ENCODE measurements at regions not wholly inside any gene's neighbourhood (a gene's known extent, or its start where the extent isn't known, plus 50 kb on each side); places are given as distances from the start of the nearest gene placed in this dataset.

DNA sequence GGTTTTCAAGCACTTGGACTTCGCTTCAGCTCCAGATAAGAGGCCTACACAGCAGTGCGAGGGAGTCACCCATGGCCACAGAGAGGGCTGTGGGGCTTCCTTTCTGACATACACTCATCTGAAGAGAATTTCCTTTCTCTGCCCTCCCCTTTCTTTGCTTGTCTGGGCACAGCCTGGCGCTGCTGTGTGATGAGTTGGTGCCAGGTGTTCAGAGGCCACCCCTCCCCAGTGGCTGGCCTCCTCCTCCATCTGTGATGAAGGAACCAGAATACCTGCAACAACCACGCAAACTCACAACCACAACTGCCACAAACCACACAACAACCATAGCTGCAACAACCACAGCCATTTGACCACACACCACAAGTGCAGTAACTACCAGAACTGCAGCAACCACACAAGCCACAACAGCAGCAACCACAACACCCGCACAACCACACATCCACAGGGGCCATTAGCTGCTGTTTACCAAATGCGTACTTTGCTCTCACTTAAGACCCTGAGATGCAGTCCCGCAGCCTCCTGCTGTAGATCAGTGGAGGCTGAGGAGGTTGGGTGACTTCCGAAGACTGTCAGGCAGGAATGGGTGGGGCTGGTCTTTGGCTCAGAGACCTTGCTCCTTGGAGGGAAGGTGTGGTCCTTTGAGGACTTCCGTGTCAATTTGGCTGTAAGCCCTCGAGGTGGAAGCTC lies 71.1 kb downstream of the IER5 start:
- no peaks in the 10 kb centered on the region for H3K36me3 ChIP-seq (ENCODE audit: insufficient read depth, low read length)
- no peaks in the 10 kb centered on the region for H3K4me1 ChIP-seq (ENCODE audit: insufficient read depth, low read length, poor library complexity, severe bottlenecking)
- intact Hi-C loops (cut with micrococcal nuclease; ENCODE audit: unreplicated experiment), result no loop called here
- POLR2A ChIA-PET, result interaction anchor here (1.1 kb wide), 1 partner anchor 120 kb away, joined by 3 read pairs; no protein-coding TSS in a partner anchor
- DNase-seq (ENCODE audit: low spot score), result no peak
- H3K27ac ChIP-seq (ENCODE audit: low read depth, low read length, poor library complexity, severe bottlenecking), result no peak overlapping the region
- H2AFZ ChIP-seq (ENCODE audit: low read length), result no peak overlapping the region
- no peak overlapping the region for H3K4me2 ChIP-seq (ENCODE audit: low read length)
- CTCF ChIA-PET (ENCODE audit: unreplicated experiment), result no interaction called here
- no TSS peak for BruUV-seq (replicated peaks)
- no peaks in the 10 kb centered on the region for H3K79me2 ChIP-seq (ENCODE audit: insufficient read depth, low read depth, low read length)
- no peak overlapping the region for H3K4me3 ChIP-seq (ENCODE audit: low read depth, low read length, poor library complexity, severe bottlenecking)
- H4K20me1 ChIP-seq (ENCODE audit: insufficient read depth, low read length), result no peaks in the 10 kb centered on the region
- TF ChIP-seq EZH2phosphoT487 (IDR thresholded peaks at IDR 0.05; ENCODE audit: borderline replicate concordance, low read depth, low read length), result no peak
- no peak for TF ChIP-seq CTCF (conservative IDR thresholded peaks at IDR 0.05; ENCODE audit: low read length)
- no peaks in the 10 kb centered on the region for H3K9me2 ChIP-seq (ENCODE audit: insufficient read depth, low read length)
- H3K9me3 ChIP-seq (ENCODE audit: low read length), result 0 out of 2 replicates have a peak, but pooled peaks cover 15% of the 10 kb centered on the region

DNA sequence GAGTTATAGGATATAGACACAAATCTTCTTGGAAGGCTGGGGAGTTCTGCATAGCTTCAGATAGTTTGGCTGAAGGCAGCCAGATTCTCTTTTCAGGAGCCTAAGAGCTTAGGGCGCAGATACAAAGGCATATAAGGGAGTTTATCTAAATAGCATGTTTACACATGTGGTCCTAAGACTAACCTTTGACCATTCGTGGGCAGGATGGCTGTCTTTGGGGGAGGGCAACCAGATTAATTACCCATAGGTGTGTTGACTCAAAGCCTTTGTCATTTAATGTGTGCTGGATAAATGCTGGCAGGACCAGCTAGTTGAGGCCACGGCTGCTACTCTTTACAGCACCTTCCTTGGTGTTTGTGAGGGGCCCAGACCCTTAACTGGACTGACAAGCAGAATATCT lies 71.8 kb downstream of the IER5 start:
- DNase-seq (ENCODE audit: low spot score), result no peak
- Histone ChIP-seq H3K36me3 (ENCODE audit: insufficient read depth, low read length) (no peaks in the 10 kb centered on the region), H3K9me3 (ENCODE audit: low read length) (0 out of 2 replicates have a peak, but pooled peaks cover 15% of the 10 kb centered on the region), H3K27ac (ENCODE audit: low read depth, low read length, poor library complexity, severe bottlenecking) (no peak overlapping the region), H3K4me1 (ENCODE audit: insufficient read depth, low read length, poor library complexity, severe bottlenecking) (no peaks in the 10 kb centered on the region), H3K4me2 (ENCODE audit: low read length) (no peak overlapping the region), H2AFZ (ENCODE audit: low read length) (no peak overlapping the region), H3K79me2 (ENCODE audit: insufficient read depth, low read depth, low read length) (no peaks in the 10 kb centered on the region), H4K20me1 (ENCODE audit: insufficient read depth, low read length) (no peaks in the 10 kb centered on the region), H3K4me3 (ENCODE audit: low read depth, low read length, poor library complexity, severe bottlenecking) (no peak overlapping the region), H3K9me2 (ENCODE audit: insufficient read depth, low read length) (no peaks in the 10 kb centered on the region)
- ChIA-PET POLR2A (interaction anchor here (1.1 kb wide), 1 partner anchor 121 kb away, joined by 3 read pairs; no protein-coding TSS in a partner anchor), CTCF (ENCODE audit: unreplicated experiment) (no interaction called here)
- TF ChIP-seq CTCF (conservative IDR thresholded peaks at IDR 0.05; ENCODE audit: low read length) (no peak), EZH2phosphoT487 (IDR thresholded peaks at IDR 0.05; ENCODE audit: borderline replicate concordance, low read depth, low read length) (no peak)
- intact Hi-C loops (cut with micrococcal nuclease; ENCODE audit: unreplicated experiment), result no loop called here
- BruUV-seq (replicated peaks), result no TSS peak
